Mononuclear cell (primary cell): ENCODE measurements at regions not wholly inside any gene's neighbourhood (a gene's known extent, or its start where the extent isn't known, plus 50 kb on each side); places are given as distances from the start of the nearest gene placed in this dataset.

Source experiments
- H3K27me3 ChIP-seq: 2 replicates; pipeline ENCODE4 v1.6.0; 2011; ENCODE audit warnings: low read length, control low read depth; ENCODE audit not compliant: insufficient read depth
- H3K4me1 ChIP-seq: 2 replicates; pipeline ENCODE4 v1.5.1; 2011; ENCODE audit warnings: mild to moderate bottlenecking, low read length, control low read depth; ENCODE audit not compliant: insufficient read depth
- H3K4me3 ChIP-seq: 2 replicates; pipeline ENCODE4 v1.5.1; 2011; ENCODE audit warnings: mild to moderate bottlenecking, low read length, moderate library complexity
- H3K9me3 ChIP-seq: 2 replicates; pipeline ENCODE4 v1.5.1; 2011; ENCODE audit warnings: low read depth, mild to moderate bottlenecking, control low read depth, low read length

DNA sequence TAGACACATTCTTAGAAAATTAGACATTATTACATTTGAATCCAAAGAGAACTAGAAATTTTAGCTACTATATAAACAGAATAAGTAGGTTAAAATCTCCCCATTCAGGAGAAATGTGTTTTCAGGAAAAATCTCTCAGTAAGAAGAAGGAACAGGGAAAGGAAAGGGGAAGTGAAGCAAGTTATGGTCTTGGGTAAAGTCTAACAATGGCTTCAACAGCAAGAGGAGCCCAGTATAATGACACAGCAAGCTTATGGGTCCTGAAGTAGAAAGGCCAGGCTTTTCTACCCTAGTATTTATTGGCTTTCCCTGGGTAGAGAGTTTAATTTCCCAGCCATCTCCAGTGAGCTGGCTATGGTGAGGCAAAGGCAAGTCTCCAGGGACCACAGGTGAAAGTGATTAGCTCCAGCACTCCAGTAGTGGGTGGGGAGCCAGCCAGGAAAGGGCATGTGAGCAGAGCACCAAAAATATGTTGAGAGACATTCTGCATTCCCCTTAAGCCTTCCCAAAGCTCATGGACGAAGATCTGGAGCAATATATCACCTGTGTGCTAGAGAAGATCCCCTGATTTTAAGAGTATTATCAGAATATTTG is 981.7 kb downstream of the NR2F1-AS1 start:
- Histone ChIP-seq H3K27me3 (no peaks in the 10 kb centered on the region), H3K4me1 (no peaks in the 10 kb centered on the region), H3K4me3 (no peak overlapping the region)

DNA sequence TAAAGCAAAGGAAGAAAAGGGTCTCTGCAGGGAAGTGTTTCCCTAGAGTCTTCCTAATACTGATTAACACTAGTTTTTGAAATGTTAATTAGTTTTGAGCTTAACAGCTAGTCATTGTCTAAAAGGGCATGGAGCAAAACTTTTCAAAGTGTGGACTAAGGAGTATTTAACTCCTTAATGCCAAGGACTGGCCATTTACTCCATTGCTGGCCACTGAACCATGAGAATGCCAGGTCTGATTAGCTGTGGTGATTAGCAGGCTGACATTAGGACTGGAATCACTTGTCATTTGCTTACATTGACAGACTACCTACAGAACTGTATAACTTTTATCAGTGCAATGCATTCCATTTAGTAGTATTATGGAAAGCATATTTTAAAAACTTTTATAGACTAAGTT is 987.0 kb downstream of the NR2F1-AS1 start:
- no peaks in the 10 kb centered on the region for H3K27me3 ChIP-seq
- H3K4me1 ChIP-seq = no peaks in the 10 kb centered on the region
- H3K4me3 ChIP-seq = no peak overlapping the region
- no peaks in the 10 kb centered on the region for H3K9me3 ChIP-seq

More for the DNA sequence above, 981.7 kb downstream of the NR2F1-AS1 start:
- H3K9me3 ChIP-seq = no peaks in the 10 kb centered on the region

DNA sequence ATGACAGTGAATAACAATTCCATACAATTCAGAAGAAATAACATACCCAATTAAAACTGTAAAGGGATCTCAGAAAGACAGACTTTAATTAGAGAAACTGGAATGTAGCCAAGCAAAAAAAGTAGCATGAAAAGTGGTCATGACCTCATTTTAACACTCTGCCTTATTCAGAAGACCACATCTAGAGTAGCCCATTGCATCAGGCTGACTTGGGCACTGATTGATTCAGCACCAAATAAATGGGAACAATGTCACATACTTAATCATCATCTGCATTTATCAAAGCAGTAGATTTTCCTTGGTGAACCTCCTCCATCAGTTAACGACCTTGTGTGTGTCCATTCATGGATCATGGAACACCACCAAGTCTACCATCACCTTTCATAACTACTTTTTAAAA is 992.1 kb downstream of the NR2F1-AS1 start:
- H3K4me3 ChIP-seq = no peak overlapping the region
- no peaks in the 10 kb centered on the region for H3K9me3 ChIP-seq
- H3K4me1 ChIP-seq = no peaks in the 10 kb centered on the region
- H3K27me3 ChIP-seq = no peaks in the 10 kb centered on the region

DNA sequence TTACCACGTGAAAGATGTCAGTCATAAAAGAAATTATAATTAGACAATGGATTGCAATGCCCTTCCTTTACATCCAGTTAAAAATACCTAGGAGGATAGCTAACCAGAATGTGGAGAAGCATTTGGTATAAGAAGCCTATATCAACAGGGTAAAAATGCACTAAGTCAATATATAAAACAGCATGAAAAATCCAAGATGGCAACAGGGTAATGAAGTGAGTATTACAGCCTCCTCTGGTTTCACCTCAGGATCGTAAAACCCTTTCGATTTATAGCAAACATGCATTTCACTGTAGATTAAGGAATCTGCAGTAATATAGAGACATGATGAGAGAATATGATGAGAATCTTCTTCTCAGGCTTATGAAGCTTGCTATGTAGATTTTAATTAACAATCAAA is 999.3 kb downstream of the NR2F1-AS1 start:
- no peaks in the 10 kb centered on the region for H3K4me1 ChIP-seq
- H3K4me3 ChIP-seq = no peak overlapping the region
- H3K9me3 ChIP-seq = peaks cover 9% of the 10 kb centered on the region
- H3K27me3 ChIP-seq = no peaks in the 10 kb centered on the region

DNA sequence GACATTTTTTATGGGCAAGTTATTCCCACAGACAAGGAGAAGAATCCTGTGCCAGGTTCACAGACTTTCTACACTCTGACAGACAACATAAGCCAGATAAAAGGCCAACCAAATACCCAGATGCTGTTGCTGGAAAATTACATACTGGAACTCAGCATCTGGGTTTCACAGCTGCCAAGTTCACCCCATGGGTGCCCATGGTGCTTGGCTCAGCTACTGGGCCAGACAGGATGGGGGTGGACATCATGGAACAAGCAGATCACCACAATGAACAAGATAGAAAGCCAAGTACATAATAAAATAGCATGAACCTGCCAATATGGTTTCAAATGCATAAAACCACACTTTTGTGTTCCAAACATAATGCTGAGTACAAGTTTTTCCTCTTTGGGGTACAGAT is 999.8 kb downstream of the NR2F1-AS1 start:
- Histone ChIP-seq H3K4me1 (no peaks in the 10 kb centered on the region), H3K4me3 (no peak overlapping the region), H3K9me3 (peaks cover 9% of the 10 kb centered on the region), H3K27me3 (no peaks in the 10 kb centered on the region)

DNA sequence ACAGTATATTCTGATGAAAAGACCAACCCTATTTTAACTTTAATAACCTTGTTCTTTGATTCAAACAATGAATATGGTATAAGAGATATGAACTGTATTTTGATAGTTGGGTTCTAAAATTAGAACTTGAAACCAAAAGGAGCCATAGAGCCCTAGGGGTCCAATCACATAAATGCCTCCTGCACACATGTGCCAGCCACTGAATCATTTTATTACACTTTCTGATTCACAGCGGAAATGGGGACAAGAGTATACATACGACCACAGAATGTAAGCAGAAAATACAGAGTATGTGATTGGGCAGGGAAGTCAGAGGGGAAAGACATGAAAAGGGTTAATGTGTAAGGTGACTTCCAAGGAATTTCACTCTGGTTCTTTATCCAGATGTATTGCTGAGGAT is 1000.2 kb downstream of the NR2F1-AS1 start:
- Histone ChIP-seq H3K4me1 (no peaks in the 10 kb centered on the region), H3K4me3 (no peak overlapping the region), H3K9me3 (peaks cover 9% of the 10 kb centered on the region), H3K27me3 (no peaks in the 10 kb centered on the region)

DNA sequence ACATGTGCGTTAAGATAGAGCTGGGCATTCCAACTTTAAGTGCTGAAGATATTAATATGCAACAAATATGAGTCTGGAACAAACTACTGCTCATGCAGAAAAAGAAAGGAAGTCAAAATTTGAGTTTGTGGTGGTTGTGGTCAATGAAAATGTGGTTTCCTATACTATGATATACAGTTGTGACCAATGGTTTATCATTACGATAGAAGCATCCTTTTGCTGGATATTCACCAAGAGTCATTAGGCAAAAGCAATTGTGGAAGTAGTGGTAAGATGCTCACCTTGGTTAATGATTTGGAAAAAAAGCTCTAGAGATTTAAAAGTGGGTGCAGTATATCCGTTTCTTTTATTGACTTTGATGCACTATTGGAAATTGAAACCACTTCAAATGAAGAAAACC is 1007.0 kb downstream of the NR2F1-AS1 start:
- no peaks in the 10 kb centered on the region for H3K4me1 ChIP-seq
- no peak overlapping the region for H3K4me3 ChIP-seq
- no peaks in the 10 kb centered on the region for H3K9me3 ChIP-seq
- no peaks in the 10 kb centered on the region for H3K27me3 ChIP-seq

DNA sequence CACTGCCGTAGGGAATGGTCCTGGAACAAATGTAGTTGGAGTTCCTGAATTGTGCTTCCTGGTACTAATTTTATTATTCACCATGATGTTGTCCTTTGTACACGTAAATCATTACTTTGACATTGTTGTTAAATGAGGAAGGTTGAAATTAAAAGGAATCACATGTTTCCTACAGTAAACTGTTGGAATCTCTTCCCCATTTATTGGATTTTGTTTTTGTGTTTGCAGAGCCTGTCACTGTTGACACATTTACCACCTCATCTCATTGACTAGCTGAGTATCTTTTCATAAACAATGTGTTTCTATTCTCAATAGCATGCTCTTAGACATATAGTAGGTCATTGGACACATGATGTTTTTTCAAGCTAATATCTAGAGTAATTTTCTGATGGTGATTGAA is 1012.5 kb downstream of the NR2F1-AS1 start:
- H3K27me3 ChIP-seq = no peaks in the 10 kb centered on the region
- H3K9me3 ChIP-seq = no peaks in the 10 kb centered on the region
- H3K4me3 ChIP-seq = no peak overlapping the region
- H3K4me1 ChIP-seq = no peaks in the 10 kb centered on the region

DNA sequence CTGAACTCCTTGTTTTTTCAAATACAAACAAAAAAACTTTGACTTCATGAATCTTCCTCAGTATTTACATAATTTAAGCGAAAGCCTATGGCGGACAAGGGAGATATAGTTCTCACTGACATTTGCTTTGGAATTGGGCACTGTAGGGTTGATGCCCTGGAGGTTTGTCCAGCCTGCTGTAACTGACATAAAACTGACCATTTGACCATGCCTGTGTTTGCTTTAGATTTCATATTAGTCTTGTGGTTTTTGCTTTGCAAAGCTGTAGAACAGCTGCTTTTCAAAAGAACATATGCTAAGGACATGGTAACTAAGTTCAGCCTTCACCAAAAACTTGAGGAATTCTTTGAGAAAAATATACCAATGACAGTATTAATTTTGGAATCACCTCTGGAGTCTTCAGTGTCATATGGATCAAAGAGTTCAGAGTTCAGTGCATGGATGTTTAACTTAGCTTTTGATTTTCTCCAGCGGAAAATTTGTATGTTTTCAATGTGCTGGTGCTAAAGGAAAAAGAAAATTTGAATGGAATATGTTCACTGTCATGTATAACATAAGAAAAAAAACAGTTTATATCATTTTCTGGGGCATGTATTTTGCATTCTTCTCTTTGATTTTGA is 1013.1 kb downstream of the NR2F1-AS1 start:
- Histone ChIP-seq H3K4me3 (no peak overlapping the region), H3K27me3 (no peaks in the 10 kb centered on the region), H3K9me3 (no peaks in the 10 kb centered on the region), H3K4me1 (no peaks in the 10 kb centered on the region)

DNA sequence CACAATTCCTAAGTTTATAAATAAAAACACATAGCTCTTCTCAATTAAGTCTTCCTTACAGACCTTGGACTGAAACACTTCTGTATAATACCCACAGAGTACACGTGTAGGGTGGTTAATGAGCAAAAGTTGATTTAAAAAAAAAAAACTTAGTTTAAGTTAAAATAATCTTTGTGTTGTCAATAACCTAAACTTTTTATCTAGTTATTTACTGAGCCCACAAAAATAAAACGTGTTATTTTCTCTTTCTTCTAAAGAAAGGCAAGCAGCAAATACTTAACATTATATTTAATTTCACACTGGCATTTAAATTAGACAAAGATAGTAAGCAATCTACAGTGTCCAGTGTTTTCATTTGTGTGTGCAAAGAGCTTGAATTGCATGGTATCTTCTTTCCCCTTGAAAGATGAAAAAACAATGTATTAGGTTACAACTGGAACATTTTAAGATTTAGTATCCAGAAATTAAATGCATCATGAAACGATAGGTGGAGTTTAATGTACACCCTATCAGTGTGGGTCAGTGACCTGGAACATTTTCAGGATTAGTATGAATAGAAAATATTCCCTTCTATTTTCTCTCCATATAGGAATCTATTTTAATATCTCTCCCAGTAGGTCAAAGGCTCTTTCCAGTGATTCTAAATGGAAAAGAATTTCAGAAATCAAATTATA is 1014.8 kb downstream of the NR2F1-AS1 start:
- Histone ChIP-seq H3K9me3 (no peaks in the 10 kb centered on the region), H3K4me3 (no peak overlapping the region), H3K27me3 (no peaks in the 10 kb centered on the region), H3K4me1 (no peaks in the 10 kb centered on the region)

DNA sequence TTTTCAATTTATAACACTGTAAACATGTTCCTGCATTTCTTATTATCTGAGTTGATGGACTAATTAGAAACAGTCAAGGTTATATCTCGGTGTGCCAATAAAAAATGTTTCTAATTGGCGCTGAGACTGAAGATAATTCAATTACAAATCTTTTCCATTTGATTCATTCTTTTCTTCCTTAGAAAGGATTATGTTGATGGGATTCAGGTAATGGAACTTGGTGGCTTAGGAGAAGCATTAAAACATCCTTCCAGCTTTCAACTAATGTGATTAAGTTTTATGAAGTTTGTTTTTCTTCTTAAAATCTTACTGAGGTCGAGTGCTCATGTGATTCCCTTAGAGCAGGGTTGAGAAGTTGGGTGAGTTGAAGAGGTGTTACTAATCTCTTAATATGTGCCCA is 1015.3 kb downstream of the NR2F1-AS1 start:
- Histone ChIP-seq H3K9me3 (no peaks in the 10 kb centered on the region), H3K4me3 (no peak overlapping the region), H3K4me1 (no peaks in the 10 kb centered on the region), H3K27me3 (no peaks in the 10 kb centered on the region)

DNA sequence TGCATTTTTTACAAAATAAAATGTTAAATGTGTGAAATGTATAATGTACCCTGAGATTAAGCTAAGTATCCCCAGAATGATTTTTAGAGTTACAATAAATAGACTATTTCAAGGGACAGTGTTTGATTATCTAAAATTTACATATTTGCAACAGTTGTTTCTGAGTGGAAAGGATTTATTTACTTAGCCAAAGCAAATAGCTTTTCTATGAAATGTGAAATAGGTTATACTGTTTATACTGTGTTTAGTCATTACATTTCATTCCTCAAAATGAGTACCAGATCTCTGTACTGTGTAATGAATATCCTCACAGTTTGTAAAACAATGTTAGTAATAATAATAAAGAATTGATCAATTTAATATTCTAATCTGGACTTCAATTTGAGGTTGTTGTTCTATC is 1019.0 kb downstream of the NR2F1-AS1 start:
- Histone ChIP-seq H3K9me3 (no peaks in the 10 kb centered on the region), H3K4me3 (no peak overlapping the region), H3K27me3 (no peaks in the 10 kb centered on the region), H3K4me1 (no peaks in the 10 kb centered on the region)

DNA sequence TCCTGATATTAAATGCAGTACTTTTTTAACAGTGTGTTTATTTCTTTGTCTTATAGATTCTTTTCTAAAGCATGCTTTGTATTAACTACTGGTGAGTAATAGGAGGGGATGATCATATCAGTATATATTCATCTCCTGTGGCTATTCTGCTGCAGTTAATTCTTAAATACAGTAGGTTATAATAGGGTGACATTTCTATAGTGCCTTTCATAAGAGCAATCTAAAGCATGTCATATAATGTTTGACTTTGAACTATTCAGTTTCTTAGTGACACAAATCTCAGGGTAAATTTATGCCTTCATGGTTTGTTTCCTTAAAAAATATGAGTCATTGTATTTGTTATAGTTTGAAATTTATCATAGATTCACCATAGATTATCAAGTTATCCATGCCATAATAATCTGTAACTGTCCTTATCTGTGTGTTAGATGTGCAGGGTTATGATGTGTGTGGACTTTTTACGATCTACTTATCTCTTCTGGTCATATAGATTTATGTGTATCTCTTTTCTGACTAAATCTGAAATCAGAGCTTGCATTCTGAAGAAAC is 1019.5 kb downstream of the NR2F1-AS1 start:
- Histone ChIP-seq H3K4me1 (no peaks in the 10 kb centered on the region), H3K4me3 (no peak overlapping the region), H3K9me3 (no peaks in the 10 kb centered on the region), H3K27me3 (no peaks in the 10 kb centered on the region)

DNA sequence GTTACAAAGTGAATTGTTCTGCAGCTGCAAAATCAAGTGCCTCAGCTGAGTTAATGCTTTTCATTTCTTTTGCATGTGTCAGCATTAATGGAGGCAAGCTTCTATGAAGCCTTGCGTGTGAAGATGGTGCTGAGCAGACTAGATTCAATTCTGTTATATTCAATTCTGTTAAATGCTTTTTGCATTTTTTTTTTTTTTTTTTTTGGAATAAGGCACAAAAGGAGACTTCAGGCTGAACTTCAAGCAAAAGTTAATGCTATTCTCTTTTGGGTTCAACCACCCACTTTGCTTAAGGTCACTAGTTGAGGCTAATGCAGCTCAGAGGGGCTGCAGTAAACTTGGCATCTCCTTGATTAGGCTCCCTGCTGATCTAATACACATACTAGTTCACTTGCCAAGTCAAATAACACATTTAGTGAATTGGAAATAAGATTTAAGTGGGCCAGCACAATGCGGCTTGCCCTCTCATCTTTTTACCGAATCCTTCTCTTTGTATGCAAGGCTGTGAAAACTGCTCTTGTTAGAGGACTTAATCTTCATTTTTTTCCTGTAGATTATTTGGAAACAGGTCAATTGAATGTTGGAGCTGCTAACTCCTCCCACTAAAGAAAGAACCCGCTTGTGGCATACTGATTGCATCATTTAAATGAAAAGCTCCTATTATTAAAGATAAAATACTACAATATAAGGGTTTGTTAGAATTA is 1020.2 kb downstream of the NR2F1-AS1 start:
- Histone ChIP-seq H3K4me1 (no peaks in the 10 kb centered on the region), H3K4me3 (no peak overlapping the region), H3K27me3 (no peaks in the 10 kb centered on the region), H3K9me3 (no peaks in the 10 kb centered on the region)

DNA sequence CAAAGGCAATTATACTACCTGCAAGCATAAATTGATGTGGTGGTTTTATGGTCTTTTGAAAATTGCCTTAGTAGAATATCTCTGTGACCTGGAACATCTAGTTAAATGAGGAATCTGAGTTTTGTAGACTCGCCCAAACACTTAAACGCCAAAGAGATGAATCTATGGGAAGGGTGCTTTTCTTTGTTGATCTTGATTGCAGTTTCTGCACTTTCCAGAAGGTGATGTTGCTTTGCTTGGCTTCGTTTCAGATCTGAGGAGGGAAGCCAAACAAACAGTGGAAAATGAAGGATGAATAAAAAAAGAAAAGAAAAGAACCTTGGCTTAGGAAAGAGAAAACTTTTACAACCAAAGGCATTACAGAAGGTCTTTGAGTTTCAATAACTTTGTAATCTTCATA is 1021.2 kb downstream of the NR2F1-AS1 start:
- H3K4me1 ChIP-seq = no peaks in the 10 kb centered on the region
- no peaks in the 10 kb centered on the region for H3K9me3 ChIP-seq
- no peaks in the 10 kb centered on the region for H3K27me3 ChIP-seq
- H3K4me3 ChIP-seq = no peak overlapping the region
